ENCODE measurements at regions not wholly inside any gene's neighbourhood (a gene's known extent, or its start where the extent isn't known, plus 50 kb on each side); places are given as distances from the start of the nearest gene placed in this dataset.

GRCh38 chr6:113558966-113559365, 298.2 kb upstream of the MARCKS start:
- no peak for TF ChIP-seq CTCF (IDR thresholded peaks at IDR 0.05)
- TF ChIP-seq POLR2A (IDR thresholded peaks at IDR 0.05), result no peak

Data from esophagus squamous epithelium (tissue), 4 donors.